ENCODE measurements at regions not wholly inside any gene's neighbourhood (a gene's known extent, or its start where the extent isn't known, plus 50 kb on each side); places are given as distances from the start of the nearest gene placed in this dataset.
A peak's percentile ranks its signal among the peaks of the same experiment; 100 is the strongest.

DNA sequence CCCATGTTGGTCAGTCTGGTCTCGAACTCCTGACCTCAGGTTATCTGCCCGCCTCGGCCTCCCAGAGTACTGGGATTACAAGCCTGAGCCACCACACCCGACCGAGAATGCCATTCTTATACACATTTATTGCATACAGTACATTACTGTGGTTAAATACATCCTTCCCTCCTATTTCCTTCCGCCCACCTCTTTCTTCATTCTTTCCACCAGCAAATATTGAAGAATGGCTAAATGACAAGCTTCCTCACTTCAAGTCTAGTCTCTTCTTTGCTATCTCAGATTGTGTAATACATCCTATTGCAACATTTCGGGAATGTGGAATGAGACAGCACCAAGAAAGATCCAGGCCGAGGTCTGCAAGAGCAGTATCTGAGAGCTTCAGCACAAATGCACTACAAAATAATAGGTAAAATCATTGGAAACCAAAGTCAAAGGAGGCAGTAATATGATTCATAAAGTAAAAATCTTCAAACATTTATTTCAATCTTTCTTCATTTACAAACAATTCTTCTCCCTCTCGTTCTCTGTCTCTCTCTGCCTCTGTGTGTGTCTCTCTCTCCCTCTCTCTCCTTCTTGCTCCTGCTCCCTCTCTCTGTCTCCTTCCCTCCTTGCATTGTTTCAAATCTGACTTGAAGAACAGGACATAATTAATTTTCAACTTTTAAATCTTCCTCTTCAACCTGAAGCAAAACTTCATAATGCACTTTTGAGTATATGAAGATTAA, 94.7 kb upstream of the TGFBR2 start:
- H3K4me1 Mint-ChIP-seq, result peaks cover 15% of the 10 kb centered on the region
- peaks cover 0 to 1% (median 0%) of the 10 kb centered on the region in 3 donors for H3K27me3 Mint-ChIP-seq (ENCODE audit: low read depth in 3 of 3)
- peak overlapping the region in 1 of 2 donors; percentile 5 for H3K4me3 Mint-ChIP-seq
- no peaks in the 10 kb centered on the region for H3K27me3 ChIP-seq (ENCODE audit: control insufficient read depth in 2 of 2, insufficient read depth in 2 of 2, low read length in 2 of 2)
- H3K9me3 Mint-ChIP-seq, result peaks cover 0 to 2% (median 0%) of the 10 kb centered on the region in 7 donors
- H3K27ac ChIP-seq (ENCODE audit: low read depth in 1 of 2, low read length in 2 of 2), result peak overlapping the region; percentile 1 to 25
- no peak overlapping the region for H3K9ac ChIP-seq (ENCODE audit: insufficient read depth, low read length, poor library complexity, severe bottlenecking)
- no peak overlapping the region for H3K4me3 ChIP-seq (replicated peaks in 1 of 3; ENCODE audit: low read depth in 2 of 3, low read length in 3 of 3)
- H3K36me3 Mint-ChIP-seq, result no peaks in the 10 kb centered on the region
- H3K79me2 ChIP-seq (ENCODE audit: insufficient read depth, low read length), result no peaks in the 10 kb centered on the region
- no peak overlapping the region for H2AFZ ChIP-seq (ENCODE audit: insufficient read depth, low read depth, low read length, poor library complexity, severe bottlenecking)
- intact Hi-C loops (cut with micrococcal nuclease), result no loop called here
- DNase-seq, result peak; percentile 17 to 57 (median 34)
- H3K27ac Mint-ChIP-seq, result peak overlapping the region; percentile 34 to 83 (median 71)
- H3K9me3 ChIP-seq (replicated peaks in 1 of 2; ENCODE audit: control insufficient read depth in 1 of 2, insufficient read depth in 1 of 2, low read length in 2 of 2), result no peaks in the 10 kb centered on the region
- H3K36me3 ChIP-seq (replicated peaks in 1 of 2; ENCODE audit: control insufficient read depth in 1 of 2, insufficient read depth in 2 of 2, low read length in 2 of 2), result no peaks in the 10 kb centered on the region
- TF ChIP-seq, protein P1, sequence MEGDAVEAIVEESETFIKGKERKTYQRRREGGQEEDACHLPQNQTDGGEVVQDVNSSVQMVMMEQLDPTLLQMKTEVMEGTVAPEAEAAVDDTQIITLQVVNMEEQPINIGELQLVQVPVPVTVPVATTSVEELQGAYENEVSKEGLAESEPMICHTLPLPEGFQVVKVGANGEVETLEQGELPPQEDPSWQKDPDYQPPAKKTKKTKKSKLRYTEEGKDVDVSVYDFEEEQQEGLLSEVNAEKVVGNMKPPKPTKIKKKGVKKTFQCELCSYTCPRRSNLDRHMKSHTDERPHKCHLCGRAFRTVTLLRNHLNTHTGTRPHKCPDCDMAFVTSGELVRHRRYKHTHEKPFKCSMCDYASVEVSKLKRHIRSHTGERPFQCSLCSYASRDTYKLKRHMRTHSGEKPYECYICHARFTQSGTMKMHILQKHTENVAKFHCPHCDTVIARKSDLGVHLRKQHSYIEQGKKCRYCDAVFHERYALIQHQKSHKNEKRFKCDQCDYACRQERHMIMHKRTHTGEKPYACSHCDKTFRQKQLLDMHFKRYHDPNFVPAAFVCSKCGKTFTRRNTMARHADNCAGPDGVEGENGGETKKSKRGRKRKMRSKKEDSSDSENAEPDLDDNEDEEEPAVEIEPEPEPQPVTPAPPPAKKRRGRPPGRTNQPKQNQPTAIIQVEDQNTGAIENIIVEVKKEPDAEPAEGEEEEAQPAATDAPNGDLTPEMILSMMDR (IDR thresholded peaks at IDR 0.05), result no peak
- WGBS (ENCODE audit: insufficient coverage), result 8% methylated on average over 6 of the region's 9 CpGs
- H3K4me1 ChIP-seq (ENCODE audit: control insufficient read depth in 1 of 2, insufficient read depth in 2 of 2, low read length in 2 of 2), result peaks cover 9 to 13% of the 10 kb centered on the region in 2 donors
- peak overlapping the region; percentile 4 for H3K4me2 ChIP-seq (replicated peaks; ENCODE audit: extremely low read depth, low read length, poor library complexity, severe bottlenecking)
- H4K20me1 ChIP-seq (ENCODE audit: insufficient read depth, low read length), result no peaks in the 10 kb centered on the region

DNA sequence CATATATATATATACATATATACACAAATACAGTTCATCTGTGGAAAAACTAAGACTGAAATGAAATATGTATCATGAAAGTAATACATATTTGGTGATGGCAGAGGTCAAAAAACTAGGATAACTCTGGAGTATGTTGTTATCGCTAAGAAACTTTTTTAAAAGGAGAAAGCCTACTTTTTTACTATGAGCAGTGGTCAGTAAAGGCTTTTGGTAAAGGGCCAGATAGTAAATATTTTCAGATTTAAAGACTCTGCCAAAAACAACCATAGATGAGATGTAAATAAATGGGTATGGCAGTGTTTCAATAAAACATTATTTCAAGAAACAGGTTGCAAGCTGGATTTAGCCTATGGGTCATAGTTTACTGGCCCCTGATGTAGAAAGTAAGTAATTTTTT, 93.8 kb upstream of the TGFBR2 start:
- intact Hi-C loops (cut with micrococcal nuclease), result no loop called here

More for the DNA sequence above, 93.8 kb upstream of the TGFBR2 start:
- Histone ChIP-seq H3K27me3 (ENCODE audit: control insufficient read depth in 2 of 2, insufficient read depth in 2 of 2, low read length in 2 of 2) (no peaks in the 10 kb centered on the region), H3K9me3 (replicated peaks in 1 of 2; ENCODE audit: control insufficient read depth in 1 of 2, insufficient read depth in 1 of 2, low read length in 2 of 2) (no peaks in the 10 kb centered on the region), H3K9ac (ENCODE audit: insufficient read depth, low read length, poor library complexity, severe bottlenecking) (no peak overlapping the region), H3K4me1 (ENCODE audit: control insufficient read depth in 1 of 2, insufficient read depth in 2 of 2, low read length in 2 of 2) (peaks cover 9 to 13% of the 10 kb centered on the region in 2 donors), H4K20me1 (ENCODE audit: insufficient read depth, low read length) (no peaks in the 10 kb centered on the region), H3K36me3 (replicated peaks in 1 of 2; ENCODE audit: control insufficient read depth in 1 of 2, insufficient read depth in 2 of 2, low read length in 2 of 2) (no peaks in the 10 kb centered on the region), H3K4me3 (replicated peaks in 1 of 3; ENCODE audit: low read depth in 2 of 3, low read length in 3 of 3) (no peak overlapping the region), H3K27ac (ENCODE audit: low read depth in 1 of 2, low read length in 2 of 2) (no peak overlapping the region), H2AFZ (ENCODE audit: insufficient read depth, low read depth, low read length, poor library complexity, severe bottlenecking) (no peak overlapping the region), H3K4me2 (replicated peaks; ENCODE audit: extremely low read depth, low read length, poor library complexity, severe bottlenecking) (no peak overlapping the region), H3K79me2 (ENCODE audit: insufficient read depth, low read length) (no peaks in the 10 kb centered on the region)
- peaks cover 0 to 1% (median 0%) of the 10 kb centered on the region in 3 donors for H3K27me3 Mint-ChIP-seq (ENCODE audit: low read depth in 3 of 3)
- TF ChIP-seq, protein P1 (IDR thresholded peaks at IDR 0.05), result no peak
- no peaks in the 10 kb centered on the region for H3K36me3 Mint-ChIP-seq
- no peak overlapping the region for H3K4me3 Mint-ChIP-seq
- H3K9me3 Mint-ChIP-seq, result peaks cover 0 to 3% (median 0%) of the 10 kb centered on the region in 7 donors
- H3K4me1 Mint-ChIP-seq, result peaks cover 15% of the 10 kb centered on the region
- no peak overlapping the region for H3K27ac Mint-ChIP-seq
- WGBS (ENCODE audit: insufficient coverage), result no CpG with 5 or more reads among the region's 1 CpG
- no peak for DNase-seq

Data from CD14-positive monocyte (primary cell).